RWPE2 (cell line): ENCODE measurements at regions not wholly inside any gene's neighbourhood (a gene's known extent, or its start where the extent isn't known, plus 50 kb on each side); places are given as distances from the start of the nearest gene placed in this dataset.

Experiments used
- ATAC-seq: fragments of 200-7000 bp; cut with Tn5 transposase; 3 replicates; pipeline ENCODE4 v1.9.1; 2021; ENCODE audit warnings: low read depth
- DNase-seq: peaks from one replicate; pipeline ENCODE4 v3.0.0-alpha.2; 2020; ENCODE audit warnings: low spot score
- H3K27ac ChIP-seq: fragments of 450-650 bp; 2 replicates; pipeline ENCODE4 v1.5.1; 2017; ENCODE audit warnings: mild to moderate bottlenecking; ENCODE audit not compliant: poor library complexity, severe bottlenecking
- H3K27me3 ChIP-seq: fragments of 250-450 bp; sonication (Bioruptor Pico); 2 replicates; pipeline ENCODE4 v1.5.1; 2021; ENCODE audit warnings: mild to moderate bottlenecking, moderate library complexity; ENCODE audit not compliant: insufficient read depth, poor library complexity, severe bottlenecking
- H3K36me3 ChIP-seq: fragments of 250-450 bp; sonication (Bioruptor Pico); 2 replicates; pipeline ENCODE4 v1.5.1; 2020; ENCODE audit warnings: low read depth, mild to moderate bottlenecking, moderate library complexity
- H3K4me1 ChIP-seq: fragments of 250-450 bp; sonication (Bioruptor Pico); 2 replicates; pipeline ENCODE4 v1.5.1; 2021; ENCODE audit warnings: mild to moderate bottlenecking, moderate library complexity; ENCODE audit not compliant: insufficient read depth, poor library complexity, severe bottlenecking
- H3K4me3 ChIP-seq: fragments of 250-450 bp; sonication (Bioruptor Pico); 2 replicates; pipeline ENCODE4 v1.5.1; 2021; ENCODE audit warnings: mild to moderate bottlenecking, moderate library complexity; ENCODE audit not compliant: severe bottlenecking
- H3K9me3 ChIP-seq: fragments of 250-450 bp; sonication (Bioruptor Pico); 2 replicates; pipeline ENCODE4 v1.5.1; 2021; ENCODE audit warnings: mild to moderate bottlenecking, moderate library complexity; ENCODE audit not compliant: severe bottlenecking
- TF ChIP-seq, protein P1 (sequence below): fragments of 450-650 bp; IDR thresholded peaks from one replicate; pipeline ENCODE4 v1.5.1; 2017; ENCODE audit warnings: mild to moderate bottlenecking, moderate library complexity; ENCODE audit not compliant: poor library complexity, severe bottlenecking

DNA sequence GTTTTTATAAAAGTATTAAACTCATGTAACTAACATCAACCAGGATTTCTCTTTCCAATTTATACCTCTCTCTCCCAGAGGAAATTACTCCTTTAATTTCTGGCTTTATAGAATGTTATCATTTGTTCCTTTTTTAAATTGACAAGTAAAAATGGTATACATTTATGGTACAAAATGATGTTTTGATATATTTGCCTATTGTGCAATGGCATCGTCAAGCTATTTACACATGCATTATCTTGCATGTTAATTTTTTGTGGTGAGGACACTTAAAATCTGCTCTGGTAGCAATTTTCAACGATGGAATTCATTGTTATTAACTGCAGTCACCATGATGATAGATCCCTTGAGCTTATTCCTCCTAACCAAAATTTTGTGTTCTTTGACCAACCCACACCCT is 149.0 kb upstream of the NAV3 start:
- no peaks in the 10 kb centered on the region for H3K36me3 ChIP-seq
- DNase-seq (no peak), ATAC-seq (no peak)
- no peak overlapping the region for H3K27ac ChIP-seq
- H3K4me1 ChIP-seq: no peaks in the 10 kb centered on the region
- TF ChIP-seq, protein P1, sequence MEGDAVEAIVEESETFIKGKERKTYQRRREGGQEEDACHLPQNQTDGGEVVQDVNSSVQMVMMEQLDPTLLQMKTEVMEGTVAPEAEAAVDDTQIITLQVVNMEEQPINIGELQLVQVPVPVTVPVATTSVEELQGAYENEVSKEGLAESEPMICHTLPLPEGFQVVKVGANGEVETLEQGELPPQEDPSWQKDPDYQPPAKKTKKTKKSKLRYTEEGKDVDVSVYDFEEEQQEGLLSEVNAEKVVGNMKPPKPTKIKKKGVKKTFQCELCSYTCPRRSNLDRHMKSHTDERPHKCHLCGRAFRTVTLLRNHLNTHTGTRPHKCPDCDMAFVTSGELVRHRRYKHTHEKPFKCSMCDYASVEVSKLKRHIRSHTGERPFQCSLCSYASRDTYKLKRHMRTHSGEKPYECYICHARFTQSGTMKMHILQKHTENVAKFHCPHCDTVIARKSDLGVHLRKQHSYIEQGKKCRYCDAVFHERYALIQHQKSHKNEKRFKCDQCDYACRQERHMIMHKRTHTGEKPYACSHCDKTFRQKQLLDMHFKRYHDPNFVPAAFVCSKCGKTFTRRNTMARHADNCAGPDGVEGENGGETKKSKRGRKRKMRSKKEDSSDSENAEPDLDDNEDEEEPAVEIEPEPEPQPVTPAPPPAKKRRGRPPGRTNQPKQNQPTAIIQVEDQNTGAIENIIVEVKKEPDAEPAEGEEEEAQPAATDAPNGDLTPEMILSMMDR: no peak
- H3K9me3 ChIP-seq: no peaks in the 10 kb centered on the region
- H3K4me3 ChIP-seq: no peak overlapping the region
- no peaks in the 10 kb centered on the region for H3K27me3 ChIP-seq

DNA sequence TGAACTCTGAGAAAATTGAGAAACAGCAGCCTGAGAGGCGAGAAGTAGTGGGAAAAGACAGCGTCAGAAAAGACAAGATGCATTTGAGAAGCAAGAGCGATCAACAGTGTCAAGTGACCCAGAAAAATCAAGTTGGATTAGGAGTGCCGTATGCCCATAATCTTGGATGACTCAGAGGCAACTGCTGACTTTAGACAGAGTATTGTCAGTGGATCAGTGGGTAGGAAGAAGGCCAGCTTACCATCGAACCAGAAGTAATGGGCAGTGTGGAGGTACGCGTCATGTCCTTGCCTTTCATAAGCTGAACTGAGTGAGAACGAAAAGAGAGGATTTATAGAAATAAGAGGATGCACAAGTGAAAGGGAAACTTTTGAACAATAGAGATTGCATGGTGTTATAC is 151.0 kb upstream of the NAV3 start:
- H3K4me3 ChIP-seq: no peak overlapping the region
- TF ChIP-seq, protein P1: no peak
- no peaks in the 10 kb centered on the region for H3K27me3 ChIP-seq
- no peak overlapping the region for H3K27ac ChIP-seq
- no peaks in the 10 kb centered on the region for H3K36me3 ChIP-seq
- ATAC-seq (no peak), DNase-seq (no peak)
- H3K4me1 ChIP-seq: no peaks in the 10 kb centered on the region
- H3K9me3 ChIP-seq: no peaks in the 10 kb centered on the region

DNA sequence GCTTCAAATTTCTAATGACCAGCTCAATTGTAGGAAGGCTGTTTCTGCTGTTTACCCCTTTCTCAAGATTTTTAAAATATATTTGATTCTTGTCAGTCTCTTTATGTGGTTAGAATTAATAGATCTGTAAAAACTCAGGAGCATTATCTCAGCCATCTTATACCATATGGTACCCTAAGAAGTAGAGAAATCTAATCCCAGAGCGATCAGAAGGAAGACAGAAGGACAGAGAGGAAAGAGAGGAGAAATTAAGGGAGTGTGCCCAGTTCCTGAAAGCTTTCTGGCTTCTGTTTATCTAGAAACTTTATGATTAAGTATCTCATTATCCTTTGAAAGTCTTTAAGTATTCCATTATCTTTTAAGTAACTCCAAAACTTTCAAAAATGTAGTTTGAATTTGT is 152.1 kb upstream of the NAV3 start:
- no peaks in the 10 kb centered on the region for H3K27me3 ChIP-seq
- no peaks in the 10 kb centered on the region for H3K4me1 ChIP-seq
- DNase-seq (no peak), ATAC-seq (no peak)
- TF ChIP-seq, protein P1: no peak
- no peaks in the 10 kb centered on the region for H3K9me3 ChIP-seq
- no peak overlapping the region for H3K27ac ChIP-seq
- no peaks in the 10 kb centered on the region for H3K36me3 ChIP-seq
- H3K4me3 ChIP-seq: no peak overlapping the region

DNA sequence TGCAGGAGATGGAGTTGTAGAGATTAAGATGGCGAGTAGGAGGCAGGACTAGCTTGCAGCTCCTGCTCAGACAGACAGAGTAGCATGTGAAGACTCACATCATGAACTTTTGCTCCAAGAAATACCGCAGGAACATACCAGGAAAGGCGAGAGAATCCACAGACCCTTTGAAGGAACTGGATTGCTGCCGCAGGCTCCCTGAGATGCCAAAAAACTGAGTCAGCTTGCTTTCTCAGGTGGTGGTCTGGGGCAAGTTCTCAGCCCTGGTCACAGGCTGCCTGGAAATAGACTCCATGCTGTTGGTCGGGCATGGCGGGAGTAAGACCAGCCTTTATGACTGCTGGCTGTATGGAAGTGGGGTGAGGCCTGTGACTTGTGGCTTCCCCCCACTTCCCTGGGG is 163.6 kb upstream of the NAV3 start:
- H3K27me3 ChIP-seq: peaks cover 4% of the 10 kb centered on the region
- H3K4me3 ChIP-seq: no peak overlapping the region
- H3K9me3 ChIP-seq: no peaks in the 10 kb centered on the region
- ATAC-seq (no peak), DNase-seq (no peak)
- TF ChIP-seq, protein P1: no peak
- H3K4me1 ChIP-seq: no peaks in the 10 kb centered on the region
- H3K36me3 ChIP-seq: no peaks in the 10 kb centered on the region
- H3K27ac ChIP-seq: no peak overlapping the region

DNA sequence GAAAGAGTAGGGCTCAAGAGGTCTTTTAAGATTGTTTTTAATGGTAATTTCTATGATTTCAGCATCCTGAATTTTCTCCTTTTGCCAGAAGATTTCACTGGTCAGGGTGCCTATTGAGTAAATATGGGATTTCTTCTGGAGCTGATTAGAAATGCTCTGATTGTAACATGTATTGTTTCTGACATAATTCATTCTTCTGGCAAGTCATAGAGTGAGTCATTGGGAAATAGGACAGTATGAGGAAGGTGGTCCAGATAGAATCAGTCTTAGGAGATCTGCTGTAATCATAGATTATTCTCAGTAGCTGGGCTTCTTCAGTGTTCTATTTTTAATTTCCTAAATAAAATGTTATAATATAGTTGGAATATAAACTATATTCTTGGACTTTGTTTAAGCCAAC is 182.0 kb upstream of the NAV3 start:
- Histone ChIP-seq H3K9me3 (no peaks in the 10 kb centered on the region), H3K36me3 (no peaks in the 10 kb centered on the region), H3K4me3 (no peak overlapping the region), H3K27ac (no peak overlapping the region), H3K27me3 (no peaks in the 10 kb centered on the region), H3K4me1 (no peaks in the 10 kb centered on the region)
- DNase-seq (no peak), ATAC-seq (no peak)
- TF ChIP-seq, protein P1: no peak
